Effector memory CD8-positive, alpha-beta T cell (primary cell): ENCODE measurements at regions not wholly inside any gene's neighbourhood (a gene's known extent, or its start where the extent isn't known, plus 50 kb on each side); places are given as distances from the start of the nearest gene placed in this dataset.
"Not testable (repeated sequence)": the region's sequence is repeated elsewhere in the genome, so short reads cannot be mapped to it uniquely, and the experiment has no call there.

Experiments
- ATAC-seq: fragments of 150-1000 bp; cut with Tn5 transposase; replicated peaks from 2 replicates; pipeline ENCODE4 v1.10.0; 2021; ENCODE audit warnings: mild to moderate bottlenecking, moderate library complexity
- DNase-seq, 3 experiments: peaks; one replicate each; pipeline ENCODE4 v3.0.0; 2021
- H3K27ac Mint-ChIP-seq, 2 donors: one replicate each; pipeline ENCODE4 v1.8.0; 2022; ENCODE audit warnings: mild to moderate bottlenecking in 2 of 2, mixed read lengths in 2 of 2, moderate library complexity in 2 of 2
- H3K27me3 Mint-ChIP-seq, 2 donors: one replicate each; pipeline ENCODE4 v1.8.0; 2022; ENCODE audit warnings: mixed read lengths in 2 of 2
- H3K36me3 Mint-ChIP-seq: one replicate; pipeline ENCODE4 v1.8.0; 2022; ENCODE audit warnings: mild to moderate bottlenecking, moderate library complexity, mixed read lengths; ENCODE audit not compliant: insufficient read depth
- H3K4me1 Mint-ChIP-seq, 2 donors: one replicate each; pipeline ENCODE4 v1.8.0; 2022; ENCODE audit warnings: low read depth in 2 of 2, mixed read lengths in 2 of 2
- H3K4me3 Mint-ChIP-seq, 2 donors: one replicate each; pipeline ENCODE4 v1.8.0; 2022; ENCODE audit warnings: mild to moderate bottlenecking in 2 of 2, mixed read lengths in 2 of 2, moderate library complexity in 2 of 2
- H3K9me3 Mint-ChIP-seq, 2 donors: one replicate each; pipeline ENCODE4 v1.8.0; 2022; ENCODE audit warnings: mixed read lengths in 2 of 2

DNA sequence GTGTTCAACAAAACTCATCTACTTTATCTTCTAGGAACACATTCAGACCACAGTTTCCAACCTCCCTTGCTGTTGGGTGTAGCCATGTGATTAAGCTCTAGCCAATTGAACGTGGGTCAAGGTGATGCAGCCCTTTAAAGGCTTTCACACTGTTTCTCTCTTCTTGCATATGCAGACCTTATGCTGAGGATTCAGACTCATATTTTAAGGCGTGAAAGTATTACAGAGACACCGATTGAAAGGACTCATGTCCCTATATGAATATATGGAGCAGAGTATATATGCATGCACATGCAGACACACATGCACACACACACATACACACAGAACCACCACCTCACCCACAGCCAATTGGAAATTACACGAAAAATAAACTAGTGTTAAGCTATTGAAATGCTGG is 214.3 kb upstream of the NR5A2 start:
- Mint-ChIP-seq H3K27me3 (peaks cover 14 to 20% of the 10 kb centered on the region in 2 donors), H3K27ac (no peak overlapping the region), H3K36me3 (no peaks in the 10 kb centered on the region), H3K9me3 (peaks cover 0 to 3% of the 10 kb centered on the region in 2 donors), H3K4me3 (no peak overlapping the region), H3K4me1 (no peaks in the 10 kb centered on the region)
- ATAC-seq (no peak), DNase-seq (no peak)

DNA sequence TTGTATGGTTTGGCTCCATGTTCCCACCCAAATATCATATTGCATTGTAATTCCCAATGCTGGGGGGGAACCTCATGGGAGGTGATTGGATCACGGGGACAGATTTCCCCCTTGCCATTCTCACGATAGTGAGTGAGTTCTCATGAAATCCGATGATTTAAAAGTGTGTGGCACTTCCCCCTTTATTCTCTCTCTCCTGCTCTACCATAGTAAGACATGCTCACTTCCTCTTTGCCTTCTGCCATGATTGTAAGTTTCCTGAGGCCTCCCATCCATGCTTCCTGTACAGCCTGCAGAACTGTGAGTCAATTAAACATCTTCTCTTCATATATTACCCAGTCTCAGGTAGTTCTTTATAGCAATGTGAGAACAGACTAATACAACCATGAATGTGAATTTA is 211.6 kb upstream of the NR5A2 start:
- Mint-ChIP-seq H3K4me3 (no peak overlapping the region), H3K27ac (no peak overlapping the region), H3K36me3 (no peaks in the 10 kb centered on the region), H3K4me1 (no peaks in the 10 kb centered on the region), H3K9me3 (peaks cover 0 to 3% of the 10 kb centered on the region in 2 donors), H3K27me3 (peaks cover 10 to 32% of the 10 kb centered on the region in 2 donors)
- DNase-seq (no peak), ATAC-seq (no peak)

DNA sequence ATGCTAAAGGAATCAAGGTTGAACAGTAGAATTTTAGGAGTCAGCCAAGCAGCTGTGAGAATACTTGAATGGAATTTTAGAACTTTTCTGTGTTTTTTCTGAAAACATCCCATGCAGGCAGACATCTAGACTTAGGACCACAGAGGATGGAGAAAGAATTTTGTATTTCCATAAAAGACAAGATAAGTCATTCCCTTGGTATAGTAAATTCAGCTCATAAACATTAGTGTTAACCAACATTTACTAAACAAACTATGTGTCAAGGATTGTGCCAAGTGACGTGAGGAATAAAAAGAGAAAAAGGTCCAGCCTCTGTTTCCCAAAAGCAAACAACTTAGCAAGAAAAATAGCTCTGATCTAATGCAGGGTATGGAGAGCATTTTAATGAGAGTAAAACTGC is 210.2 kb upstream of the NR5A2 start:
- Mint-ChIP-seq H3K4me1 (no peaks in the 10 kb centered on the region), H3K27ac (no peak overlapping the region), H3K36me3 (no peaks in the 10 kb centered on the region), H3K9me3 (peaks cover 0 to 3% of the 10 kb centered on the region in 2 donors), H3K4me3 (no peak overlapping the region), H3K27me3 (peaks cover 6 to 32% of the 10 kb centered on the region in 2 donors)
- DNase-seq (no peak), ATAC-seq (no peak)

DNA sequence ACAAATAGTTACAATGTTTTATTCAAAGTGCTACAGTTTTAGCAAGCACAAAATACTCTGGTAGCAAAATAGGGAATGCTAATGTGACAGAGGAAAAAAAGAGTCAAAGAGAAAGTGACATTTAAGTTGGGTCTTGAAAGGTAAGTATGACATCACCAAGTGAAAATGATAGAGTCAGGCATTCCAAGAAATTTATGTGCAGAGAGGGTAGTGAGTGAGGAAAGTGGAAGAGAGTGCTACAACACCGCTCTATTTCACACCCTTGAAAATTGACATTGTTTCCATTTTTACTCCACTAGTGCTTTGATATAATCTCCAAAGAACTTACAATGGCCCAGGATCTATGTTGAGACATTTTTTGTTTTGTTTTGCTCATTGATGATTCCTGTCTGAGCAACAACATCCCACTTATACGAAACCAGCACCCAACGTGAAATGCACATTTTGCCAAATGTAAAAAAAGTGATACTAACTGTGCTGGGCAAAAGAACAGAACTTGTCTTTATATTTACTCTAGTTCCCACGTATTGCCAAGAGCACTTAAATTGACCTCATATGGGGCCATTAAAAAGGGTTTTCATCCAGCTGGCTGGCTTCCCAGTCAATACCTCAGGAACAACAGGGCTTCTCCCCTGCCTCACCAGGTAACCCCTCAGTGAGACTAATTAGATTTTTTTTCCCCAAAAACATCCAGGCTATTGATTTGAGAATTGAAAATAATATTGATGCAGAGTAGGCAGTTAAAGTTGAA is 206.3 kb upstream of the NR5A2 start:
- no peaks in the 10 kb centered on the region for H3K4me1 Mint-ChIP-seq
- DNase-seq (no peak), ATAC-seq (no peak)
- H3K9me3 Mint-ChIP-seq: peaks cover 0 to 6% of the 10 kb centered on the region in 2 donors
- no peaks in the 10 kb centered on the region for H3K36me3 Mint-ChIP-seq
- no peak overlapping the region for H3K27ac Mint-ChIP-seq
- H3K27me3 Mint-ChIP-seq: peaks cover 11 to 39% of the 10 kb centered on the region in 2 donors
- H3K4me3 Mint-ChIP-seq: no peak overlapping the region

DNA sequence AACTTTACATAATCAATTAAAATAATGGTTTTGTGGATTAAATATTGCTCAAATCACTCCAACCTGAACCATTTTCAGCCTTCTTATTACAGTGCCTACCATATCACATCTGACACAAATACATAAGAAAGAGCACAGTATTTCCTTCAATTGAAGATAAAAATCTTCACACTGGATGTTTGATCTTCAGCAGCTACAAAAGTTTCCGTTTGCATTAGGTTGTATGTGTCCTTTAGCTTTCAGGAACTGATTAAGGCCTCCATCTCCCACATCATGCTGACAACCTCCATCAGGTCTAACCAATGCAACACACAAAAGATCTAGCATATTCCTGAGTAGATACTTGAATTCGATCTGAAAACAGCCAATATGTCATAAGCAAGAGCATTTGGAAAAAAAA is 195.1 kb upstream of the NR5A2 start:
- Mint-ChIP-seq H3K9me3 (no peaks in the 10 kb centered on the region), H3K27me3 (peaks cover 29 to 37% of the 10 kb centered on the region in 2 donors), H3K27ac (no peak overlapping the region), H3K36me3 (no peaks in the 10 kb centered on the region), H3K4me1 (no peaks in the 10 kb centered on the region), H3K4me3 (no peak overlapping the region)
- DNase-seq (no peak), ATAC-seq (no peak)

DNA sequence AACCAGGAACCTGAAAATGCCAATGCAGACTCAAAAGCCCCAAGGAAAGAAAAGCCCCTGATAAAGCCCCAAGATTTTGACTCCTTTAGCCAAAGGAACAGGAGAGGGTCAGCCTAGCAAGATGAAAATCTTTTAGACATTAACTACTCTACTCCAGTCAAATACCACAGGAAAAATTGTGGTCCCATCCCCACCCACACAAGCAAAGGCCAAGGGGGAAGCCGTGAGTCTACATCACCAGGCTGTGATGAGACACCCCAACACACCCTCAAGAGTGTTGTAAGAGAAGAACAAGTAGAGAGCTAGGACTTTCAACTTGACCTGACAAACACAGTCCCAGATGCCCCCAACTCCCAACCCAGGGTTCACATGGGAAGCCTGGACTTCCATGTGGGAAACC is 192.8 kb upstream of the NR5A2 start:
- Mint-ChIP-seq H3K27ac (no peak overlapping the region), H3K4me3 (no peak overlapping the region), H3K9me3 (no peaks in the 10 kb centered on the region), H3K4me1 (no peaks in the 10 kb centered on the region), H3K27me3 (peaks cover 31 to 53% of the 10 kb centered on the region in 2 donors), H3K36me3 (no peaks in the 10 kb centered on the region)
- ATAC-seq (no peak), DNase-seq (no peak)

DNA sequence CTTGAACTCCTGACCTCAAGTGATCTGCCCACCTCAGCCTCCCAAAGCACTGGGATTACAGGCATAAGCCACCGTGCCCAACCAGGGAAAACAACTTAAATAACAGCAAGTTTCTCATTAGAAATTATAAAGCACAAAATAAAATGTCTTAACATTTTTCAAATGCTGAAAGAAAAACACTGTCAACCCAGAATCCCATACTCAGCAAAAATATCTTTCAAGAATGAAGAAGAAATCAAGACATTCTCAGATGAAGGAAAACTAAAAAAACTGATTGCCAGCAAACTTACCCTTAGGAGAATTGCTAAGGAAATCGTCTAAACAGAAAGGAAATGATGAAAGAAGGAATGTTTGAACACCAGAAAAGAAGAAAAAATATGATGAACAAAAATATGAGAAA is 191.1 kb upstream of the NR5A2 start:
- DNase-seq (no peak), ATAC-seq (no peak)
- Mint-ChIP-seq H3K9me3 (no peaks in the 10 kb centered on the region), H3K27me3 (peaks cover 31 to 47% of the 10 kb centered on the region in 2 donors), H3K27ac (no peak overlapping the region), H3K4me3 (no peak overlapping the region), H3K4me1 (no peaks in the 10 kb centered on the region), H3K36me3 (no peaks in the 10 kb centered on the region)

DNA sequence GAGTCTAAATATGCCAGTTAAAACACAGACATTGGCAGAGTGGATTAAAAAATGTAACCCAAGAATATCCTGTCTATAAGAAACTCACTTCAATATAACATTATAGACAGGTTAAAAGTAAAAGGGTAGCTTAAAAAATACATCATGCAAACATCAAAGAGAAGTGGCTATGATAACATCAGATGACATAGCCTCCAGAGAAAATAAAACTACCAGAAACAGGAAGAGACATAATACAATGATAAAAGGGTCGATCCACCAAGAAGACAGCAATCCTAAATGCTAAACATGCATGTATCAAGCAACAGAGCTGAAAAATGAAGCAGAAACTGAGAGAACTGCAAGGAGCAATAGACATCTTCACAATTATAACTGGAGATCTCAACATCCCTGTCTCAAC is 190.2 kb upstream of the NR5A2 start:
- DNase-seq: no peak
- no peak for ATAC-seq
- Mint-ChIP-seq H3K27ac (no peak overlapping the region), H3K4me1 (no peaks in the 10 kb centered on the region), H3K27me3 (peaks cover 30 to 47% of the 10 kb centered on the region in 2 donors), H3K9me3 (no peaks in the 10 kb centered on the region), H3K36me3 (no peaks in the 10 kb centered on the region), H3K4me3 (no peak overlapping the region)

DNA sequence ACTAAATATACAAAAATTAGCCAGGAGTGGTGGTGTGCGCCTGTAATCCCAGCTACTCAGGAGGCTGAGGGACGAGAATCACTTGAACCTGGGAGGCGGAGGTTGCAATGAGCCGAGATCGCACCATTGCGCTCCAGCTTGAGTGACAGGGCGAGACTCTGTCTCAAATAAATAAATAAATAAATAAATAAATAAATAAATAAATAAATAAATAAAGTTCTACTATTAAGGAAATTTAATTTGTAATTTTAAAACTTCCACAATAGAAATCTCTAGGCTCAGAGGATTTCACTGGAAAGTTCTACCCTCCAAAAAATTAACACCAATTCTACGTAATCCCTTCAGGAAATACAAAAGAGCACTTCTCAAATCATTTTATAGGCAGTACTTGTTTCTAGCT is 187.9 kb upstream of the NR5A2 start:
- H3K36me3 Mint-ChIP-seq, H3K9me3 Mint-ChIP-seq, DNase-seq, H3K4me3 Mint-ChIP-seq, H3K27ac Mint-ChIP-seq, H3K4me1 Mint-ChIP-seq, ATAC-seq: not testable (repeated sequence)
- peaks cover 24 to 36% of the 10 kb centered on the region in 2 donors for H3K27me3 Mint-ChIP-seq

DNA sequence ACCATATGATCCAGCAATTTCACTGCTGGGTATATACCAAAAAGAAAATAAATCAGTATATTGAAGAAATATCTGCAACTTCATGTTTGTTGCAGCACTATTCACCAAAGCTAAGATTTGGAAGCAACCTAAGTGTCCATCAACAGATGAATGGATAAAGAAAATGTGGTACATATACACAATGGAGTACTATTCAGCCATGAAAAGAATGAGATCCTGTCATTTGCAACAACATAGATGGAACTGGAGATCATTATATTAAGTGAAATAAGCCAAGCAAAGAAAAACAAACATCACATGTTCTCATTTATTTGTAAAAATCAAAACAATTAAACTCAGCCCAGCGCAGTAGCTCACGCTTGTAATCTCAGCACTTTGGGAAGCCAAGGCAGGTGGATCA is 184.4 kb upstream of the NR5A2 start:
- not testable (repeated sequence) for H3K36me3 Mint-ChIP-seq, H3K9me3 Mint-ChIP-seq, ATAC-seq, H3K27ac Mint-ChIP-seq, H3K4me1 Mint-ChIP-seq, DNase-seq, H3K4me3 Mint-ChIP-seq
- H3K27me3 Mint-ChIP-seq: peaks cover 10 to 23% of the 10 kb centered on the region in 2 donors

DNA sequence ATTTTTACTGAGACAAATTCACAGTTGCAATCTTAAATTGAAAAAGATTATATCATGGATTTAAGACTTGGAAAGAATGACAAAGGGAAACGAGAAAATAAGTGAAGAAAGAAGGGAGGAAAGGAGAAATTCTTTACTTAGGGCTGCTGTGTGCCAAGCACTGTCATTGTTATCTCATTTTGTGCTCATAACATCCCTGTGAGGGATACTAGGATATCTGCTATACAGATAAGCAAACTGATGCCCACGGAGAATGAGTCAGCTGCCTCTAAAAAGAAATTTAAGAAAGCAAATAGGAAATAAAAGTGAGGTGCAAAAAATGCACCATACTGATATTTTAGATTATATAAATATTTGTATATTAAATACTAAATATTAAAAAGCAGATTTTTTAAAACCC is 183.6 kb upstream of the NR5A2 start:
- H3K9me3 Mint-ChIP-seq: no peaks in the 10 kb centered on the region
- peaks cover 17 to 21% of the 10 kb centered on the region in 2 donors for H3K27me3 Mint-ChIP-seq
- DNase-seq: no peak
- no peak for ATAC-seq
- H3K4me3 Mint-ChIP-seq: no peak overlapping the region
- H3K36me3 Mint-ChIP-seq: no peaks in the 10 kb centered on the region
- no peaks in the 10 kb centered on the region for H3K4me1 Mint-ChIP-seq
- H3K27ac Mint-ChIP-seq: no peak overlapping the region

DNA sequence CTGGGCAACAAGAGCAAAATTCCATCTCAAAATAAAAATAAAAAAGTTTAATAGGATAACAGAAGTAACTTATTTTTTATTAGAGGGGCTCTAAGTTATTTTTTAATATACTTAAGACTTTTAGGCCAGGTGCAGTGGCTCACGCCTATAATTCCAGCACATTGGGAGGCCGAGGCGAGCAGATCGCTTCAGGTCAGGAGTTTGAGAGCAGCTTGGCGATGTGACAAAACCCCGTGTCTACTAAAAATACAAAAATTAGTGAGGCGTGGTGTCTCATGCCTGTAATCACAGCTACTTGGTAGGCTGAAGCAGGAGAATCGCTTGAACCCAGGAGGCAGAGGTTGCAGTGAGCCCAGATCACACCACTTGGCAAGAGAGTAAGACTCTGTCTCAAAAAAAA is 180.5 kb upstream of the NR5A2 start:
- Mint-ChIP-seq H3K4me1 (no peaks in the 10 kb centered on the region), H3K36me3 (no peaks in the 10 kb centered on the region), H3K27me3 (peaks cover 17% of the 10 kb centered on the region in 2 donors), H3K27ac (no peak overlapping the region), H3K9me3 (no peaks in the 10 kb centered on the region), H3K4me3 (no peak overlapping the region)
- ATAC-seq: no peak
- no peak for DNase-seq

DNA sequence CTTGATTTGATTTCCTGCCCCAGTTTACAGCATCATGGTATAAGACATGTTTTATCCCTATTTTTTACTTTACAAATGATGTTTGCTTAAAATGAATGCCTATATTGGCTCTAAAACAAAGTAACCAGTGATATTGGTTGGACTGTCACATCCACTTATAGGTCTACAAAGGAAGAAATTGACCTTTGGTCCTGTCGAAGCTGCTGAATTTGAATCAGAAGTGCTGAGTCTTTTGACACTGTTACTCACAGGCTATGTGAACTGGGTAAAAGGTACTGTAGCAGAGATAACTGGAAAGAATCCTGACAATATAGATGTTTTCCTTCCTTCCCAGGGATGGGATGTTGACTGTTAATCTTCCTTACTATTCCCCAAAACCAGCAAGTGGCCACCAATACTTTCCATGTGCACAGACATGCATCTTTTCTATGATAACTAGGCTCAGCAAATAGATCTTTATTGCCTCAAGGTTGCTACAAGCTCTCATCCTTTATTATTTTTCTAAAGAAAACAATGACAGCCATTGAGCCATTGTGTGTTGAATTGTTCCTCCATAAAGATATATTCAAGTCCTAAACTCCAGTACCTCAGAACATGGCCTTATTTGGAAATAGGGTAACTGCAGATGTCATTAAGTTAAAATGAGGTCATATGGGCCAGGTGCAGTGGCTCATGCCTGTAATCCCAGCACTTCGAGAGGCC is 175.9 kb upstream of the NR5A2 start:
- no peak for DNase-seq
- H3K4me3 Mint-ChIP-seq: no peak overlapping the region
- ATAC-seq: no peak
- no peak overlapping the region for H3K27ac Mint-ChIP-seq
- no peaks in the 10 kb centered on the region for H3K9me3 Mint-ChIP-seq
- no peaks in the 10 kb centered on the region for H3K4me1 Mint-ChIP-seq
- no peaks in the 10 kb centered on the region for H3K36me3 Mint-ChIP-seq
- H3K27me3 Mint-ChIP-seq: peaks cover 17 to 32% of the 10 kb centered on the region in 2 donors

DNA sequence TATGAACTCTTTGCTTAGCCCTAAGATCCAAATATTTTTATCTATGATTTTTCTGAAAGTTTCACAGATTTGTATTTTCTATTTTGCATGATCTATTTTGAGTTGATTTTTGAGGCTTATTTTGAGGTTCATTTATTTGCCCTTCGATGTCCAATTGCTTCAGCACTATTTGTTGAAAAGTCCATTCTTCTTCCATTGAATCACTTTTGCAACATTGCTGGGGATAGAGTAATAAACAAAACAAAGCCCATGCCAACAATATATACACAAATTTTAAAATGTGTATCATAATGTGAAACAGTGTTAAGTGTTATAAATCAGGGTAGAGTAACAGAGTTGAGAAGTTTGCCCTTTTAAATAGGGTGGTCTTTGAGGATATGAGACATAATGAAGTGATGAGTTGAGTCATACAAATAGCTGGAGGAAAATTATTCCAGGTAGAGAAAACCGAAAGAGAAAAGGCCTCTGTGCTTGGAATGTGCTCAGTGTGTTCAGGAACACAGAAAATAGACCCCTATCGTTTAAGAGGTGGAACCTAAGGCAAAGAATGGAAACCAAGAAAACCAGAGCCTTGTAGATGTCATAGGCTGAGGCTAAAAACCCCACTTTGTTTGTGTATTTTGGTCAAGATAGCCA is 172.7 kb upstream of the NR5A2 start:
- DNase-seq (no peak), ATAC-seq (no peak)
- Mint-ChIP-seq H3K36me3 (no peaks in the 10 kb centered on the region), H3K27ac (no peak overlapping the region), H3K27me3 (peaks cover 9 to 41% of the 10 kb centered on the region in 2 donors), H3K4me3 (no peak overlapping the region), H3K9me3 (no peaks in the 10 kb centered on the region), H3K4me1 (no peaks in the 10 kb centered on the region)
